NCI-H2196 (cell line): ENCODE measurements at regions not wholly inside any gene's neighbourhood (a gene's known extent, or its start where the extent isn't known, plus 50 kb on each side); places are given as distances from the start of the nearest gene placed in this dataset.

Experiments
- DNase-seq: peaks from one replicate; lab custom pipeline; 2025; ENCODE audit not compliant: unreplicated experiment; lab: John Stamatoyannopoulos, UW

- DNase-seq: no peak
Observed at GRCh38 chr14:25197885-25198284, 147.9 kb upstream of the STXBP6 start.

DNA sequence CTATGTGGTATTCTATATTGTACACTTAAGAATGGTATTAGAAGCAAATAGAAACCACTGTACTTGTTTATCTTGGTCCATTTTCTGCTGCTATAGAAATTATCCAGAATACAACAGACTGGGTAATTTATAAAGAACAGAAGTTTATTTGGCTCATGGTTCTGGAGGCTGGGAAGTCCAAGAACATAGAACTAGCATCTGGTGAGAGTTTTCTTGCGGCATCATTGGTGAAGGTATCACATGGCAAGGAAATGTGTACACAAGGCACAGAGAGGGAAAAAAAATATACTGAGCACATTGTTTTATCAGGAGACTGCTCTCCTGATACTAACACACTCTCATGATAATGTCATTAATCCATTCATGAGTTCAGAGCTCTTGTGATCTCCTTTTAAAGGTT lies 130.3 kb upstream of the STXBP6 start:
- DNase-seq: no peak

- no peak for DNase-seq
Observed at GRCh38 chr14:25178255-25178654, 128.3 kb upstream of the STXBP6 start.

- DNase-seq: peak; percentile 41
Observed at GRCh38 chr14:25150934-25151790, 101.2 kb upstream of the STXBP6 start.

DNA sequence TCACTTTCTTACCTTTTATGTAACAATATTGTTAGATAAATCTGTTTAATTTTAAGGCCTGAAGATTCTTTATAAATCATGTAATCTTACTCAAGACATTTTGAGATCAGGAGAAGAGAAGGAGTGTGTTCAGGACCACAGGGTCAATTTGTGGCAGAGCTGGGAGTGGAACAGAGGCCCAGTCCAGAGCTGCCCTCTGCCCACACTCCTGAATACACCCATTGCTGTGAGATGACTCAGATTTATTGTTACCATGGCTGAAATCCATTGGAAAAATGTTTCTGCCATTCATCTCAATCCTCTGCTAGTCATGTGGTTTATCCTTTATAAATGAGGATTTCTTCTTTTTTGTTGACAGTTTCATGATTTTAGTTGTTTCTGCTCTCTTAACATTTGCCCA lies 100.5 kb upstream of the STXBP6 start:
- DNase-seq: no peak

GRCh38 chr14:25140411-25140810 lies 90.5 kb upstream of the STXBP6 start:
- no peak for DNase-seq

GRCh38 chr14:25136811-25137210 lies 86.9 kb upstream of the STXBP6 start:
- no peak for DNase-seq

GRCh38 chr14:25134184-25134583 lies 84.2 kb upstream of the STXBP6 start:
- no peak for DNase-seq

DNA sequence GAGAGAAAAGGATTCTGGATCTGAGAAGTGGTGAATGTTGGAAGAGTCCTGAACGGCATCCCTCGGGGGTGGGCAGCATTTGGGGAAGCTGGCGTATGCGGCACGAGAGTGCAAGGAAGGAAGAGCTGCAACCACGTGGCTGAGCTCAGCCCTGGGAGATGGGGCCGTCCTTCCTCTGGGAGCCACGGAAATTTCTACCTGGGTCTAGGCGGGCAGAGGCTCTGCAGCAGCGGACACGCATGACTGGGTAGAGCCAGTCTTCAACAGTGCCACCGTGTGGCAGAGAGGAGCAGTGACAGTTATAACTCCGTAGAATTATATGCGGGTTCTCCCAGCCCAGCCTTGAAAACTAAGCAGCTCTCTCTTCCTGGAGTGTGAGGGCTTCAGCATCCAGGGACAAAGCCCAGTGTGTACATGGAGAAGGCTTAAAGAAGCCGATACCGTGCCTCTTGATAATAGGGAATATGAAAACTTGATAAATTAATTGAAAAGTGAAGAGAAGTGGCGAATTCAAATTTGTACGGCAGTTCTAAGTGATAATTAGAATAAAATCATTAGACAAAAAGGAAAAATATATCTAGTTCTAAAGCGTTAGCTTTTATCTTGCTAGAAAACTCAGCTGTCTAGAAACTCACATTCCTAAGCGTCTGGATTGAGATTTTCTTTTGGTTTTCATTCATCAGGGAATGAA lies 82.9 kb upstream of the STXBP6 start:
- DNase-seq: peak; percentile 32

DNA sequence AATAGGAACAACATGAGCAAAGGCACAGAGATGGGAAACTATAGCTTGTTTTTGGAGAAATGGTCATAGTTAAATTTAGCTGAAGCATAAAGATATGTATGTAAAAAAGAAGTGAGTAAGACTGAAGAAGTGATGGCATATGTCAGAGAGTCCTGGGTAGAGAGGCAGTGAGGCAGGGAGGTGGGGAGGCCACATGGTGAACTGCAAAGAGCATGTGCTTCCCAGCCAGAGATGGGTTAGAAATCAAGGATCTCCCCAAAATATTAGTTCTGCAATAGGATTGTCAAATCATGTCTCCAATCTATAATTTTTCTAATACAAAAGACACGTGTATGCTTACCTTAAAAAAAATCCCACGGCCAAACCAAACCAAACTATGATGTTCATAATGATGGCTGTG lies 82.1 kb upstream of the STXBP6 start:
- no peak for DNase-seq

- no peak for DNase-seq
Observed at GRCh38 chr14:25122843-25123242, 72.9 kb upstream of the STXBP6 start.

DNA sequence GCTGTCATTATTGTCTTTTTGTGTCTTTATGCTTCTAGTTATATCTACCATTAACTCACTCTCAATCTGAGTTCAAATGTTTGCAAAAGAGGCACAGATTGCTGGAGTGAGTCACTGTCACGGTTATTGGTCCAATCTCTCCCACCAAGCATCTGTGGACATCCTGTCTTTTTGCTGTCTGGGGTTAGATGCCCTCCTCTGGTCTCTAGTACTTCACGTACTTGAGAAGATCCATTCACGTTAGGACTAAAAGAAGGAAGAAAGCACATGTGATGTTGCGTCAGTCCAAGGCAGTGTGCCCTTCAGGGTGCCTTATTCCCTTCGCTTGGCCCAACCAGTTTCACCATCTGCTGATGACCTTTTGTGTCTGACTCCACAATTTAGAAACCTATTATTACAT lies 72.3 kb upstream of the STXBP6 start:
- no peak for DNase-seq

GRCh38 chr14:25121337-25122129 lies 71.6 kb upstream of the STXBP6 start:
- no peak for DNase-seq

GRCh38 chr14:25120261-25120660 lies 70.3 kb upstream of the STXBP6 start:
- no peak for DNase-seq

DNA sequence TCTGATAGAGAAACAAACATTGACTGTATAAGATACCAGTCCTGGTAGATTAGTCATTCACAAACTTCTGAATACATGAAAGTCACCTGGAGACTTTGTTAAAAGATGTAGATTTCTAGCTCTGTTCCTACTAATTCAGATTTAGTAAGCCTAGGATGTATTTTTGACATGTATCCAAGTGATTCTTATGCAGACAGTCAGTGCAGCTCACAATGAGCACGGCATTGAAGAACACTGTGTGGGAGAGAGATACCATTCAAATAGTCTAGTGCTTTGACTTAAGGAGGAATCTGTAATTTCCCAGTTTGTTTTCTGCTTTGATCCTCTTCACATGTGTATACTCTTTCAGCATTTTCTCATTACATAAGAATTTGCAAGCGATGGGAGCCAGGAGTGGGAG lies 68.7 kb upstream of the STXBP6 start:
- no peak for DNase-seq

GRCh38 chr14:25117342-25117741 lies 67.4 kb upstream of the STXBP6 start:
- no peak for DNase-seq

GRCh38 chr14:25116607-25117006 lies 66.7 kb upstream of the STXBP6 start:
- no peak for DNase-seq

- DNase-seq: no peak
Observed at GRCh38 chr14:25113394-25113793, 63.4 kb upstream of the STXBP6 start.

DNA sequence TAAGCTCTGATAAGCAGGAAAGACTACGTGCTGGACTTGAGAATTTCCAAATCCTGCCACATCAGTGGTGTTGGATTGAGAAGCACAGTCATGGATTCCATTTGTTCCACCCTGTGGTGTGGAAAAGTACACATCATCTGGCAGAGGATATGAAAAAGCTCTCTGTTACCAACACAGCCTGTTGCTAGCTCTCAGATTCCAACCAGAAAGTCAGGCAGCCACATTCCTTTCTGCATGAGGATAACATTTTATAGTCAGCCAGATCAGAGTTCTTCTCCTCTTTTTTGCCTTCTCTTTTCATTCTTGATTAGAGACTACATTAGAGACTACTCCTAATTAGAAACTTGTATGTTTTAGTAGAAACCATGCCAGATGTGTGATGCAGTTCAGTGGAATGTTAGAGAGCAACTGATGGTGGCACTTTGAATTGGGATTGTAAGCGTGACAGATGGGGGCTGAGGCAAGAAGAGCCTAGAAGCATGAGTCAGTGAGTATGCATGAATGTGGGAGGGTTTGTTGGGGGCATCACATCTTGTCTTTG lies 61.2 kb upstream of the STXBP6 start:
- DNase-seq: no peak

DNA sequence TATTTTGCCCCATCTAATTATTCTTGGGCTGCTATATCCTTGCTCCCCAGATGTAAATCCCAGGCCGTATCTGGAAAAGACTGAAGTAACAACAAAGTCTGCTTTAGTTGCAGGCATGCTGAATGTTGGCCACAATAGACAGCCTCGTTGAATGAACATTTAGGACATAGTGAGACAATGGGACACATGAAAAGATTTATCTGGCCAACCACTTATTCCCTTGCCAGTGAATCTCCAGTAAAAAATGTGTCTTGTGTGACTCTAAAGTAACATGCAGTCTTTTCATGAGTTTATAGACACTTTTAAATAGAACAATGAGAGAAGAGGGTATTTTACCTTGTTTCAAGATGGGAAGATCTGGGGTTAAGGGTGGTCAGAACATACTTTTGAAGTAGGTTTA lies 60.2 kb upstream of the STXBP6 start:
- DNase-seq: no peak

- DNase-seq: no peak
Observed at GRCh38 chr14:25108959-25109358, 59.0 kb upstream of the STXBP6 start.
